A673 (cell line): ENCODE measurements at regions not wholly inside any gene's neighbourhood (a gene's known extent, or its start where the extent isn't known, plus 50 kb on each side); places are given as distances from the start of the nearest gene placed in this dataset.

Source experiments
- EZH2 ChIP-seq: fragments of 200-600 bp; sonication (generic); IDR thresholded peaks from 2 replicates; pipeline ENCODE4 v1.6.1; 2017; ENCODE audit warnings: borderline replicate concordance, low read depth, mild to moderate bottlenecking, mixed read lengths, antibody characterized with exemption, low read length; ENCODE audit not compliant: poor library complexity, severe bottlenecking
- TF ChIP-seq, protein P1 (sequence below): fragments of 300-800, 200-600 bp; sonication (generic); conservative IDR thresholded peaks from 2 replicates; pipeline ENCODE4 v1.5.1; 2017; ENCODE audit warnings: low read depth, mild to moderate bottlenecking, antibody characterized with exemption, low read length, moderate library complexity, mixed read lengths

DNA sequence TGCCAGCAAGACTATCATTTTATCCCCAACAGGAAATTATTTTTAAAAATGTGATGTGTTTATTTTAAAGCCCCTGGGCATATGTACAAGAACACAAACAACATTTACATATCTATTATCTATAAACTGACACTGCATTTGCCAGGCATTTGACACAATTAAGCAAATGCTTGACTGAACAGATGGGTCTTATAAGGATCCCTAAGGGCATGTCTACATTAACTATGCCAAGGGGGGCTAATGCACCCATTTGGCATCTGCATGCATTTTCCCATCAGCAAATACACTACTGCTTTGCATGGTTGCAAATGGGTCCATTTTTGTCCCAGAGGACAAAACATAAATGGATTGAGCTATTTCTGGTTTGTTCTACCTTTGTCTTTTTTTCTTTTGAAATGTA, 884.8 kb upstream of the B3GALT2 start:
- TF ChIP-seq, protein P1, sequence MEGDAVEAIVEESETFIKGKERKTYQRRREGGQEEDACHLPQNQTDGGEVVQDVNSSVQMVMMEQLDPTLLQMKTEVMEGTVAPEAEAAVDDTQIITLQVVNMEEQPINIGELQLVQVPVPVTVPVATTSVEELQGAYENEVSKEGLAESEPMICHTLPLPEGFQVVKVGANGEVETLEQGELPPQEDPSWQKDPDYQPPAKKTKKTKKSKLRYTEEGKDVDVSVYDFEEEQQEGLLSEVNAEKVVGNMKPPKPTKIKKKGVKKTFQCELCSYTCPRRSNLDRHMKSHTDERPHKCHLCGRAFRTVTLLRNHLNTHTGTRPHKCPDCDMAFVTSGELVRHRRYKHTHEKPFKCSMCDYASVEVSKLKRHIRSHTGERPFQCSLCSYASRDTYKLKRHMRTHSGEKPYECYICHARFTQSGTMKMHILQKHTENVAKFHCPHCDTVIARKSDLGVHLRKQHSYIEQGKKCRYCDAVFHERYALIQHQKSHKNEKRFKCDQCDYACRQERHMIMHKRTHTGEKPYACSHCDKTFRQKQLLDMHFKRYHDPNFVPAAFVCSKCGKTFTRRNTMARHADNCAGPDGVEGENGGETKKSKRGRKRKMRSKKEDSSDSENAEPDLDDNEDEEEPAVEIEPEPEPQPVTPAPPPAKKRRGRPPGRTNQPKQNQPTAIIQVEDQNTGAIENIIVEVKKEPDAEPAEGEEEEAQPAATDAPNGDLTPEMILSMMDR, result no peak
- TF ChIP-seq EZH2, result no peak
